ENCODE measurements at regions not wholly inside any gene's neighbourhood (a gene's known extent, or its start where the extent isn't known, plus 50 kb on each side); places are given as distances from the start of the nearest gene placed in this dataset.

- no peak for TF ChIP-seq CTCF (IDR thresholded peaks at IDR 0.05)
- TF ChIP-seq EZH2 (IDR thresholded peaks at IDR 0.05), result no peak
These were observed 64.6 kb downstream of the ENC1 start for GRCh38 chr5:74575741-74576538.
